Kidney glomerular epithelial cell (primary cell): ENCODE measurements at regions not wholly inside any gene's neighbourhood (a gene's known extent, or its start where the extent isn't known, plus 50 kb on each side); places are given as distances from the start of the nearest gene placed in this dataset.

ENCODE experiments used
- DNase-seq: peaks from one replicate; lab custom pipeline; 2025; lab: John Stamatoyannopoulos, UW

DNA sequence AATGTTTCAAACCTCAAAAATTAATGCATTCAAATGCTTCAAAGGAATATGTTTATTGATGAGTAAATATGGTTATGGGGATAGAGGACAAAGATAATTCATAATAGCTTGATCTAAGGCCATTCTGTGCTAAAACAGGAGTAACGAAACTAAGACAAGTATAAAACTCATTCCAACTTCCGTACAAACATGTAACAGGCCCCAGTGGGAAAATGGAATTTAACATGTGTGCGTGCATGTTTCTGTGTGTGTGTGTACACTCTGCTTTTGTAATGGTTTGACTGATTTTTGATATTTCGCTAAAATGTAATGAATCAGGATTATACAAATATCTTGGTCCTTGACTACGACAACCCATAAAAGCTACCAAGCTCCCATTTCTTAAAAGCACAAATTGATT lies 91.0 kb downstream of the KLF12 start:
- no peak for DNase-seq

DNA sequence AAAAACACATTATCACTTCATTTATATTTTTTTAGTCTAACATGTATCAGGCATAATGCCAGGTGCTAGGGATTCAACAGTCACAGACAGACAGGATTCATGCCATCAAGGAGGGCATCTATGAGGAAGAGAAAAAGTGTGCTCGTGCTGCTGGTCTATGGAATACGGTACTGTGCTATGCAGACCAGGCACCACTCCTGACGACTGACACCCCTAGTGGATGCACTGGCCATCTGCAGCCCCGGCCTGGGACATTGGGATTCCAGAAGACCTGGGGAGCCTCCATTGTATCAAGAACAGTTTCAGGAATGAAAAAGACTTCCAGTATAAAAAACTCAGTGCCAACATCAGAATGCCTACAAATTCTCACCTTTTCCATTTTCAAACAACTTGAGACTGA lies 94.0 kb downstream of the KLF12 start:
- no peak for DNase-seq

- DNase-seq, result no peak
Measured at GRCh38 chr13:74039667-74040066, 94.5 kb downstream of the KLF12 start.

DNA sequence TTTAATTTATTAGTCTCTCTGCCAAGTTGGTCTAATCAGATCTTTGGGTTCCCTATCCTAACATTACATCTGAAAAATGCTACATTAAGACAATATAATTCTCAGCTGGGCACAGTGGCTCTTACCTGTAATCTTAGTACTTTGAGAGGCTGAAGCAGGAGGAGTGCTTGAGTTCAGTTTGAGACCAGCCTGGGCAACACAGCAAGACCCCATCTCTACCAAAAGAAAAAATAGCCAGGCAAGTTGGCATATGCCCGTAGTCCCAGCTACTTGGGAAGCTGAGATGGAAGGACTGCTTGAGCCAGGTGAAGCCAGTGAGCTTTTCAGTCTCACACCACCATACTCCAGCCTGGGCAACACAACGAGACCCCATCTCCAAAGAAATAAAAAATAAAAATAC lies 95.0 kb downstream of the KLF12 start:
- no peak for DNase-seq

DNA sequence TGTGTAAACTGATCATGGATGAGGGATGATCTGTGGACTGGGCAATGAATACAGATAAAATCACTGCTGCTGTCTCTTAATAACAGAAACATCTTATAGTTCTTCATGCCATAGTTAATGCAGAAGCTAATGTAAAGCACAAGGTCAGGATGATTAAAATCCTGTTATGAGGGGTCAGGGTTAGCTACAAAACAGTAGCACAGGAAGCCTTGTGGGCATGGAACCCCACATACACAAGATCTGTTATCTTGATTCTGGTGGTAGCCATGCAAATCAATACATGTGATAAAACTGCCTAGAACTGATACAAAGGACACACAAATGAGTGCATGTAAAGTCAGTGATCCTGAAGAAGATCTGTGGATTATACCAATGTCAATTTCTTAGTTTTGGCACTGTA lies 96.4 kb downstream of the KLF12 start:
- DNase-seq, result no peak

DNA sequence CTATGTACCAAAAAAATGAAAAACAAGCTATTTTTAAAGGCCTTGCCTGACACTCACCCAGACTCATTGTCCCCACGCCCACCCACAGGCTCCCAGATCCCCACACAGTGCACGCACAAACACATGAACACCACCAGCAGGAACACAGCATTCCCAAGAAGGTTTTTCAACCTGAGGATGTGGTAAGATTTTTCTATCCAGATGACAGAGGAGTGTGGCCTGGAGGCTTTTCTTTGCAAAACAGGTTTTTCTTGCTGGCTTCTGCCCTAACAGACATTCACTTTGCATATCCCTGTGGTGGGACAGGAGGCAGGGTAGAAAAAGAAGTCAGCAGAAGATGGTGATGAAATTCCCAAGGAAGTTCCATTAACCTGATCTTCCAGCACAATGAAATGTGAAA lies 97.8 kb downstream of the KLF12 start:
- no peak for DNase-seq

DNA sequence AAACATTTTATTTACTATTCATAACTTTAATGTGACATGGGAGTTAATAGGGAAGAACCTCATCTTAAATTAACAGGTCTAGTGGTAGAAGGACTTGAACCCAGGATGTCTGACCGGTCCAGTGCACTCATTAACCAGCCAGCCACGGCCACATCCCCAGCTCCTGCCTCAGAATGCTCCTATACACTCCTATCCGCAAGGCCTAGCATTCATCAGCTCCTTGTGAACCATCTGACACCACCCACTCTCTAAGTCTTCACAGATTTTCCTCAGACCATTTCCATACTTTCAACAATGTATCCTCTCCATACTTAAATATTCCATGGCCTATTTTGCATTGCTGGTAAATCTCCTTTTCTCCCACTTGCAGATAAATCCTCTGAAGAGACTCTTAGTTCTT lies 98.3 kb downstream of the KLF12 start:
- DNase-seq, result no peak

- no peak for DNase-seq
Measured at GRCh38 chr13:74032325-74032724, 101.9 kb downstream of the KLF12 start.

DNA sequence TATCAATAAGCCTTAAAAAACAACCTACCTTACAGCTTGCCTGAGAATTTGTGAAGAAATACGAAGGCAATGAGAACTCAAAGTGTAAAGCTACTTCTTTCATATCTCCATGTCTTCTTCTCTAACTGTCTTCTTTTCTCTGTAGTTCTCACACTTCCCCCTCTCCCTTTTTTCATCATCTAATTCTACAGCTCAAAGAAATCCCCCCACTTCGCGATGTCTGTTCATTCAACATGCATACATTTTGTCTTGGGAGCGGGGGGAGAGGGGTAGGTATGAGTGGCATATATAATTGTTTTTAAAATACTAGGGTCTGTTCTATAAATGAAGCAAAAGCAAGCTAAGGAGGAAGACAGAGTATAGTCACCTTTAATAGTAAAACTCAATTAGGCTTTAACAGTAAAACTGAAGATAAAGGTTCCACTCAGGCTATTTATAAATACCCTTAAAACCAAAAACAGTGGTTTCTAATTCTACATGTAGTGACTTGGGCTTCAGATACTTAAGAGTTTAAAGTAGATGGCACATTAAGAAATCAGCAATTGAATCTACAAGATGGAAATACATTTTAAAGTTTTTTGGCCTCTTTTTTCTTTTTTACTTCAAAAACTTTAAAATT lies 106.9 kb downstream of the KLF12 start:
- no peak for DNase-seq

DNA sequence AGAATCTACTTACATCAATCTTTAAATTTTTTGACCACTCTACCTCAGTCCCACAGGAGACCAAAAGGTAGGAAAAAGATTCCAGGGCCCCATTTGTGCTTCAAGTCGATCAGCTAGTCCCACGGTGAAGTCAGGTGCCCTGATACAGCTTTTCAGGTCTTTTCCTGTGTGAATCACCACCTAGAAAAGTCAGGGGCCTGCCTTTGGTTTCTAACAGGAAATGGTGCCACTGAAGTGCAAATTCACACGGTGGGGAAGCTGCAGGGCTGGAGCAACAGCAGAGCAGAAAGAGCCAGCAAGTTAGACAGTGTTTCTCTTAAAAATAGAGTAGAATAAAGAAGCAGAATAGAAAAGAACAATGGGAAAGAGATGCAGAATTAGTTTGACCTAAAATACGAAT lies 107.5 kb downstream of the KLF12 start:
- DNase-seq, result peak; percentile 2

DNA sequence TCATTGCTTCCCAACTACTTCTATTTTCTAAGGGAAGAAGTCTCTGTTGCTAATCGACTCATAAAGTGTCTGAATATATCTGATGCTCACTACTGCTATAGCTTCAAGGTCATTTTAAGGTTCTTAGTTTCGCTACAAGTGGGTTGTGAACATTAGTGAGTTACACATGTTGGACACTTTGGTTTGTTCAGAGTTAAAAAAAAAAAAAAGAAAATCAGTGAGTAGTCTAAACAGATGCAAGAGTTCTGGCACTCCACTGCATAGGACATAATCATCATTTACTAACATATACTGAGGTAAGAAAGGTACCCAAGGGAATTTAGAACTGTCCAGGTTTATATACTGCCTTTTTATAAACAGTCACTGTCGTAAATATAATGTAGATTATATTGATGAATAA lies 108.8 kb downstream of the KLF12 start:
- no peak for DNase-seq

DNA sequence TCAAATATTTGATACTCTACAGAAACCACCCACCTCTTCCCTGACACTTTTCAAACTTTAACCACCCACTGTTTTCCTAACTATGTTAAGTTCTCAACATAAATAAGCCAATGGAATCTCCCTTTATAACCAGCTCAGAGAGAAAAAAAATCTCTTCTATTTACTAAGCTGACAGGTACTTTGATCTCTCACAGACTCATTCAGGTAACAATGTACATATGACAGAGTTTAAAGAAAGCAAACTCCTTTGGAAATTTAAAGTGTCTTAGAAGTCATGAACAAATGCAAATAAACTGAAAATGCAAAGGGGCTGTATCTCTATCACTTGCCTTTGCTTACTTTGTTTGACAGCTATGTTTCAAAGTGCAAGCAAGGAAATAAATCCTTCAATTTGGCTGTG lies 109.3 kb downstream of the KLF12 start:
- DNase-seq, result no peak

DNA sequence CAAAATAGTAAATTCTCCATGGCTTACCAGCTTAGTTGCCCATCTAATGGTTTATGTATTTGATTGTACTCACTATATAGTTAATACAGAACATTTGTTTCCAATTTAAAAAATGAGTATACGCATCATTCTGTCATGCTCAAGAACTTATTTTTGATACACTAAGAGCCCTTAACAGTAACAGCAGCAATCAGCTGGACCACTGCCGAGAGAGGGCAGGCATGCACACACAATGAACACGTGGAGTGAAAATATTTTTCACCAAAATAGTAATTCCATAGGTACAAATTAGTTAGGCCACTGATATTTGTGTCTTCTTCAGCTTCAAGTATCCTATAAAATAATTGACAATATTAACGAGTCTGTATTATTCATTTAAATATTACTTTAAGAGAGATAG lies 109.9 kb downstream of the KLF12 start:
- no peak for DNase-seq

DNA sequence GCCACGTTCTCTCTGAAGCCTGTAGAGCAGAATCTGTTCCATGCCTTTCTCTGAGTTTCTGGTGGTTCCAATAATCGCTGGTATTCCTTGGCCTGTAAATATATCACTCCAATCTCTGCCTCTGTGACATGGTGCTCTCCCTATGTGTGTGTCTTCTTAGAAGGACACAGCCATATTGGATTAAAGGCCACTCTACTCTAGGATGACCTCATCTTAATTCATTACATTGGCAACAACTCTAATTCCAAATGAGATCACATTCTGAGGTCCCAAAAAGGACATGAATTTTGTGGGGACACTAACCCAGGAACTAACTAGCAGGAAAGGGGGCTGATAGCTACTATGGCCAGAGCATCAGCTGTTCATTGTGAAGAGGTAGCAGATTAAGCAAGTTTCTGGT lies 110.7 kb downstream of the KLF12 start:
- no peak for DNase-seq

- DNase-seq, result no peak
Measured at GRCh38 chr13:74021505-74021904, 112.7 kb downstream of the KLF12 start.

DNA sequence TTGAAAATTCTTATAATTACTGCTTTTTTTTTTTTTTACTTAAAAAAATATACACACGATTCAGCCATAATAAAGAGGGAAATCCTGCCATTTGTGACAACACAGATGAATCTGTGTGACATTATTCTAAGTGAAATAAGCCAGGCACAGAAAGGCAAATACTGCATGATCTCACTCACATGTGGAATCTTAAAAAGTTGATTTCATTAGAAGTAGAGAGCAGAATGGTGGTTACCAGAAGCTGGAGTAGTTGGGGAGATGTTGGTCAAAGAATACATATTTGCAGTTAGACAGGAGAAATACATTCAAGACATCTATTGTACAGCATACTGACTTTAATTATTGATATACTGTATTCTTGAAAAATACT lies 116.2 kb downstream of the KLF12 start:
- no peak for DNase-seq

- no peak for DNase-seq
Measured at GRCh38 chr13:74017301-74018061, 116.7 kb downstream of the KLF12 start.

DNA sequence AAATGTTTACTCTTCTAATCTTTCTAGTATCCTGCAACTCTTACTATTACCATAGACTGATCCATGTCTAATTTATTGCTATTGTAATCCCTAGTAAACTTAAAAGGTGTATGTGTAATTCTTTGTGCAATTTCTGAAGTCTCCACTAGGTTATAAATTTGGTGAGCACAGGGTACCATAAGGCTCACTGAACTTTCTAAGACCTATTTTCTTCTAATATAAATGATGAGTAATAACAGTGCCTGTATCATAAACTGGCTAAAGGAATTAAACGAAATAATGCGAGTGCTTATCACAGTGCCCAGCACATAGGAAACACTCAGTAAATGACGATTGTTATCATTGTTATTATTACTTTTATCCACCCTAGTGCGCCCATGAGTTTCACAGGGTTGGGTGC lies 119.1 kb downstream of the KLF12 start:
- DNase-seq, result peak; percentile 1

GRCh38 chr13:74009100-74009668 lies 125.0 kb downstream of the KLF12 start:
- DNase-seq, result no peak

- no peak for DNase-seq
Measured at GRCh38 chr13:74006666-74007065, 127.5 kb downstream of the KLF12 start.

GRCh38 chr13:74005320-74006157 lies 128.7 kb downstream of the KLF12 start:
- no peak for DNase-seq

DNA sequence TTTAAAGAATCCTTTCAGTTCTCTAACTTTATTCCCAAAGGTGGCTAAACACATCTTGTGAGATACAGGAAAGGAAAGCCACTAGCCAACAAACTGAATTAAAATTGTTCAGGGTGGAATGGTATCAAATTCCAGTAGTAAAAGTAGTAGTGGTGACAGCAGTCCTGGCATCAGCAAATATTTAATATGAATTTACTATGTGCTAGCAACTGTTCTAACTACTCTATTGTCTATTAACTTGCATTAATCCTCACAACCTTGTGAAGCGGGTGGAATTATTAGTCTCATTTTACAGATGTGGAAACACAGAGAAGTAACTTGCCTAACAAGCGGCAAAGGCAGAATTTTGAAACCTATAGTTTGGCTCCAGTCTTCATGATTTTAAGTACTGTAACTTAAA lies 130.1 kb downstream of the KLF12 start:
- DNase-seq, result no peak

- no peak for DNase-seq
Measured at GRCh38 chr13:74003374-74003773, 130.8 kb downstream of the KLF12 start.
